Heart left ventricle (tissue), 16 donors: ENCODE measurements at regions not wholly inside any gene's neighbourhood (a gene's known extent, or its start where the extent isn't known, plus 50 kb on each side); places are given as distances from the start of the nearest gene placed in this dataset.

ENCODE experiments used
- ATAC-seq, 4 donors: fragments of 200-7000 bp; cut with Tn5 transposase; one replicate each; pipeline ENCODE4 v1.9.1; 2020 to 2022; ENCODE audit warnings: moderate library complexity in 4 of 4, mild to moderate bottlenecking in 3 of 4, moderate number of reproducible peaks in 1 of 4
- DNase-seq, 5 donors: peaks; one replicate each; pipeline ENCODE4 v3.0.0-alpha.2; 2020
- H3K27ac ChIP-seq, 12 donors: fragments of 200-600 bp; sonication (generic) in 4 of 12; one replicate each; pipeline versions ENCODE4 v1.5.0 to v1.8.0; 2016 to 2022; ENCODE audit warnings: mild to moderate bottlenecking in 2 of 12
- H3K27me3 ChIP-seq, 9 donors: fragments of 200-600 bp; sonication (generic) in 2 of 9; one replicate each; pipeline versions ENCODE4 v1.5.1 to v1.8.0; 2016 to 2022; ENCODE audit warnings: mild to moderate bottlenecking in 3 of 9
- H3K36me3 ChIP-seq, 9 donors: fragments of 200-600 bp; sonication (generic) in 2 of 9; one replicate each; pipeline versions ENCODE4 v1.5.0 to v1.8.0; 2018 to 2022; ENCODE audit warnings: mild to moderate bottlenecking in 2 of 9
- H3K4me1 ChIP-seq, 12 donors: fragments of 200-600 bp; sonication (generic) in 4 of 12; one replicate each; pipeline versions ENCODE4 v1.5.0 to v1.8.0; 2016 to 2022; ENCODE audit warnings: mild to moderate bottlenecking in 3 of 12
- H3K4me3 ChIP-seq, 12 donors: fragments of 200-600 bp; sonication (generic) in 4 of 12; one replicate each; pipeline versions ENCODE4 v1.5.0 to v1.8.0; 2017 to 2022; ENCODE audit warnings: mild to moderate bottlenecking in 9 of 12, moderate library complexity in 4 of 12
- H3K9me3 ChIP-seq, 12 donors: fragments of 200-600 bp; sonication (generic) in 4 of 12; one replicate each; pipeline versions ENCODE4 v1.5.0 to v1.8.0; 2016 to 2022; ENCODE audit warnings: mild to moderate bottlenecking in 1 of 12
- POLR2A ChIP-seq, 2 donors: fragments of 450-650 bp; IDR thresholded peaks; one replicate each; pipeline ENCODE4 v1.6.1; 2017; ENCODE audit warnings: antibody characterized with exemption in 2 of 2, mild to moderate bottlenecking in 2 of 2, moderate library complexity in 2 of 2
- WGBS, 4 donors: extraction: QIAGEN DNeasy Blood & Tissue Kit in 2 of 4; methylation state at CpG; one replicate each; pipeline versions ENCODE4 v1.1.5 to v1.1.7; 2013 to 2018; 5-methylcytosine and 5-hydroxymethylcytosine counted together
- intact Hi-C, 10 donors: fragments of 100-400 bp; cut with DNase I; formaldehyde crosslinking; loops; one replicate each; pipeline versions ENCODE4 v1.11.1 to v1.14.2; 2022
- TF ChIP-seq, protein P1 (sequence below), 12 donors: fragments of 200-600 bp; sonication (generic) in 4 of 12; IDR thresholded peaks; one replicate each; pipeline versions ENCODE4 v1.5.0 to v1.8.0; 2018 to 2022; ENCODE audit warnings: antibody characterized with exemption in 12 of 12, mild to moderate bottlenecking in 5 of 12
- donor health status: ischemic (EF 13 %, LVEDD 7.1; RV severe dilation, severe dysfunction).
- donor health status: healthy with polysubstance abuse.
- donor health status: DM: no; HTN: yes; CAD: no.
- donor health status: DM: no; HTN: no; CAD: no.
- donor health status: ischemic (EF 25% LVEDD 6.9; RV normal size, moderate dysfunction).
- donor health status: ischemic (EF 25% LVEDD 5.7; RV mildly dilated, moderate dysfunction).
- donor health status: healthy.
- donor health status: DM: yes; HTN: yes; CAD: no.
- donor health status: ischemic (EF 35%, LVEDD 5.7; RV mildly dilated, moderate dysfunction).
- donor health status: nonischemic (EF 11% LVEDD 7.7; RV severe dilation, severe dysfunction).
- donor health status: DM: yes; HTN: yes; CAD: no.
- donor health status: PGD.
- donor health status: ischemic (EF 29% LVEDD 5.4; RV normal size, mild dysfunction).
- donor health status: nonischemic (EF 23%, LVEDD 6.1; RV moderate dilation, normal function).

DNA sequence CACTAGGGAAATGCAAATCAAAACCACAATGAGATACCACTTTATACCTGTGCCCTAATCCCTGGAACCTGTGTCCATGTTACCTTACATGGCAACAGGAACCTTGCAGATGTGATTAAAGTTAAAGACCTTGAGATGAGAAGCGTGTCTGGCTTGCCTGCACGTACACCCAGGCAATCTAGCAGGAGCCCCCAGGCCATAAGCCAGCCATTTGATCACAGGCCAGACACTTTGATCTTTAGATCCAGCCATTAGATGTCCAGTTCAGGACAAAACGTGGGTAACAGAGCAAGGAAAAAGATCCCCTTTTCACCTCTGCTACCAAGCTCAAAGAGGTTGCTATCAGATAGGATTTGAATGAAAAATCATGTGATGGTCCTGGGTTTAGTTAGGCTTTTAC, 378.8 kb downstream of the BUD13 start:
- TF ChIP-seq, protein P1, sequence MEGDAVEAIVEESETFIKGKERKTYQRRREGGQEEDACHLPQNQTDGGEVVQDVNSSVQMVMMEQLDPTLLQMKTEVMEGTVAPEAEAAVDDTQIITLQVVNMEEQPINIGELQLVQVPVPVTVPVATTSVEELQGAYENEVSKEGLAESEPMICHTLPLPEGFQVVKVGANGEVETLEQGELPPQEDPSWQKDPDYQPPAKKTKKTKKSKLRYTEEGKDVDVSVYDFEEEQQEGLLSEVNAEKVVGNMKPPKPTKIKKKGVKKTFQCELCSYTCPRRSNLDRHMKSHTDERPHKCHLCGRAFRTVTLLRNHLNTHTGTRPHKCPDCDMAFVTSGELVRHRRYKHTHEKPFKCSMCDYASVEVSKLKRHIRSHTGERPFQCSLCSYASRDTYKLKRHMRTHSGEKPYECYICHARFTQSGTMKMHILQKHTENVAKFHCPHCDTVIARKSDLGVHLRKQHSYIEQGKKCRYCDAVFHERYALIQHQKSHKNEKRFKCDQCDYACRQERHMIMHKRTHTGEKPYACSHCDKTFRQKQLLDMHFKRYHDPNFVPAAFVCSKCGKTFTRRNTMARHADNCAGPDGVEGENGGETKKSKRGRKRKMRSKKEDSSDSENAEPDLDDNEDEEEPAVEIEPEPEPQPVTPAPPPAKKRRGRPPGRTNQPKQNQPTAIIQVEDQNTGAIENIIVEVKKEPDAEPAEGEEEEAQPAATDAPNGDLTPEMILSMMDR (IDR thresholded peaks at IDR 0.05), result no peak
- TF ChIP-seq POLR2A (IDR thresholded peaks at IDR 0.05), result no peak
- intact Hi-C loops, result no loop called here
- Histone ChIP-seq H3K4me1 (peaks cover 0 to 6% (median 0%) of the 10 kb centered on the region in 12 donors), H3K27me3 (peaks cover 0 to 4% (median 0%) of the 10 kb centered on the region in 9 donors), H3K27ac (no peak overlapping the region), H3K36me3 (no peaks in the 10 kb centered on the region), H3K4me3 (no peak overlapping the region), H3K9me3 (peaks cover 0 to 18% (median 0%) of the 10 kb centered on the region in 12 donors)
- WGBS, 4 donors, result 74 to 76% (median 75%) methylated on average over 3 of the region's 3 CpGs
- DNase-seq (no peak), ATAC-seq (no peak)

DNA sequence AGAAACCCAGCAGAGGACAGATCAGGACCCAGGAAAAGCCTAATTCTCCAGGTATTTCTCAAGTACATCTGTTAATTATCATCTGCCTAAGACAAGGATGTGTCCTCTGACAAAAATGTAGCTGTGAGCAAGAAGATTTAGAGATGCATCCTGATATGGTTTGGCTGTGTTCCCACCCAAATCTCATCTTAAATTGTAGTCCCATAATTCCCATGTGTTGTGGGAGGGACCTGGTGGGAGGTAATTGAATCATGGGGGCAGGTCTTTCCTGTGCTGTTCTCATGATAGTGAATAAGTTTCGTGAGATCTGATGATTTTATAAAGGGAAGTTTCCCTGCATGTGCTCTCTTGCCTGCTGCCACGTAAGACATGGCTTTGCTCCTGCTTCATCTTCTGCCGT, 381.8 kb downstream of the BUD13 start:
- Histone ChIP-seq H3K4me3 (no peak overlapping the region), H3K36me3 (no peaks in the 10 kb centered on the region), H3K27me3 (peaks cover 0 to 4% (median 0%) of the 10 kb centered on the region in 9 donors), H3K9me3 (peaks cover 0 to 18% (median 0%) of the 10 kb centered on the region in 12 donors), H3K27ac (no peak overlapping the region), H3K4me1 (no peaks in the 10 kb centered on the region)
- TF ChIP-seq POLR2A (IDR thresholded peaks at IDR 0.05), result no peak
- DNase-seq (no peak), ATAC-seq (no peak)
- intact Hi-C loops, result no loop called here
- WGBS, 4 donors, result 67 to 80% (median 70%) methylated on average over 3 of the region's 3 CpGs

DNA sequence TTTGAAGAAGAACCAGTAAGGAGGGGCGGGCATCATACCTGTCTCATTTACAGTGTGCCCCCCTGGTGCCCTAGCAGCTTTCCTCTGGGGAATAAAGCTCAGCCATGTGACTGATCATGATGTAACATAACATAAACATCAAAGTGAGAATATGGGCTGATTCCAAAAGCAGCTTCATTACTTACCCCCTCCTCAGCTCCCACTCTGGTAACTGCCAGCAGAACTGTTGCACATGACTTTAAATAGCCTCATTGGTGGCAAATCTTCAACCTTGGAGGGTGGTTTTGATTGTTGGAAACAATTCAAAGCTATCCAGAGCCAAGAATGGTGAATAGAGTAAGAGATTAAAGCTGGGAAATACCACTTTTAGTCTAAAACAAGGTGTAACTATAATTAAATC, 384.6 kb downstream of the BUD13 start:
- intact Hi-C loops, result no loop called here
- ATAC-seq (no peak), DNase-seq (no peak)
- WGBS, 4 donors, result 70 to 88% (median 80%) methylated on average over 1 of the region's 1 CpG
- H3K27me3 ChIP-seq, result no peaks in the 10 kb centered on the region
- no peaks in the 10 kb centered on the region for H3K4me1 ChIP-seq
- no peak overlapping the region for H3K4me3 ChIP-seq
- no peak for TF ChIP-seq POLR2A (IDR thresholded peaks at IDR 0.05)
- TF ChIP-seq, protein P1 (IDR thresholded peaks at IDR 0.05), result no peak
- H3K9me3 ChIP-seq, result peaks cover 0 to 4% (median 0%) of the 10 kb centered on the region in 12 donors
- H3K27ac ChIP-seq, result no peak overlapping the region
- no peaks in the 10 kb centered on the region for H3K36me3 ChIP-seq

DNA sequence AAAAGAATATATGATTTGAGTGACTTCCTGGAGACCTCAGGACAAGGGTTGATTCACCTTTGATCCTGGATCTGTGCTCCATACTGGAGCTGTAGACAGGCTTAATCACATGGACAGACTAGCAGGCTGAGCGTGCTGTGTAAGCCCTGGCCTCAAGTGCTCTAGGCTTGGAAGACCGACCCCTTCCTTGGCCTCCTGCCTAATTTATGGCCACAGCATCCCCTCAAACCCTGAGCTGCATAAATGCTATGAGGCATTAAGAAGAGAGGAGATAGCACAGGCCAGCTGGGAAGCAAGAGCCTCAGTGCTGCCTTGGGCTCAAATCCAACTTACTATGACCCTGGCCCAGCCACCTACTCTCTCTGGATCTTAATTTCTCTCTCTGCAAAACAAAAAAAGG, 385.1 kb downstream of the BUD13 start:
- Histone ChIP-seq H3K27ac (no peak overlapping the region), H3K4me1 (no peaks in the 10 kb centered on the region), H3K4me3 (no peak overlapping the region), H3K27me3 (peaks cover 0 to 4% (median 0%) of the 10 kb centered on the region in 9 donors), H3K36me3 (no peaks in the 10 kb centered on the region), H3K9me3 (no peaks in the 10 kb centered on the region)
- WGBS, 4 donors, result 35 to 44% (median 40%) methylated on average over 2 of the region's 2 CpGs
- TF ChIP-seq, protein P1 (IDR thresholded peaks at IDR 0.05), result no peak
- no peak for TF ChIP-seq POLR2A (IDR thresholded peaks at IDR 0.05)
- DNase-seq (no peak), ATAC-seq (no peak)
- intact Hi-C loops, result no loop called here

DNA sequence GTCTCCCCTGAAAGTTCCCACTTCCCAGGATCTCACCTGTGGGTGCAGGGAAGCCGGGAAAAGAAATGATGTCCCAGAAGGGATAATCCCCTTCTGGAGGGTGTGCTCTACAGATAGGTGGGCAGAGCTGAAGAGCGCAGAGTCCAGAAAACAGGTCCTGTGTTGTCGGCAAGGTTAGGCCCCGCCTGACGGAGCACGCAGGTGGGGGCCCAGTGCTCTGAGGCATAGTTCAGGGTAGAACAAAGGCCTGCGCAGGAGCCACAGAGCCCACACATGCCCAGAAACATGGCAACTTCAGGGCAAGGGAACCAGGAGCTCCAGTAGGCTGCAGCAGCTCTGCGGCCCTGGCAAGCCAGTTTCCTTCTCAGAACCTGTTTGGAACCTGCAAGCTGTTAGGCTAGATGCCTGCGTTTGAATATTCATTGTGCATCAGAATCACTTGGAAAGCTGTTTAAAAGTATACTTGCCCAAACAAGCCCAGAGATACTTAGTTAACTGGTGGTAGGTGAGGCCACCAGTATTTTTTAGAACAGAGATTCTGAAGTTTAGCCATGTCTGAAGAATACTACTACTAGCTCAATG, 386.6 kb downstream of the BUD13 start:
- 88 to 95% (median 93%) methylated on average over 8 to 9 of the region's 9 CpGs for WGBS, 4 donors
- Histone ChIP-seq H3K9me3 (no peaks in the 10 kb centered on the region), H3K4me3 (no peak overlapping the region), H3K27me3 (peaks cover 0 to 4% (median 3%) of the 10 kb centered on the region in 9 donors), H3K27ac (no peak overlapping the region), H3K4me1 (no peaks in the 10 kb centered on the region), H3K36me3 (no peaks in the 10 kb centered on the region)
- DNase-seq (no peak), ATAC-seq (no peak)
- intact Hi-C loops, result no loop called here
- no peak for TF ChIP-seq POLR2A (IDR thresholded peaks at IDR 0.05)
- TF ChIP-seq, protein P1 (IDR thresholded peaks at IDR 0.05), result no peak
